ENCODE measurements at regions not wholly inside any gene's neighbourhood (a gene's known extent, or its start where the extent isn't known, plus 50 kb on each side); places are given as distances from the start of the nearest gene placed in this dataset.

DNA sequence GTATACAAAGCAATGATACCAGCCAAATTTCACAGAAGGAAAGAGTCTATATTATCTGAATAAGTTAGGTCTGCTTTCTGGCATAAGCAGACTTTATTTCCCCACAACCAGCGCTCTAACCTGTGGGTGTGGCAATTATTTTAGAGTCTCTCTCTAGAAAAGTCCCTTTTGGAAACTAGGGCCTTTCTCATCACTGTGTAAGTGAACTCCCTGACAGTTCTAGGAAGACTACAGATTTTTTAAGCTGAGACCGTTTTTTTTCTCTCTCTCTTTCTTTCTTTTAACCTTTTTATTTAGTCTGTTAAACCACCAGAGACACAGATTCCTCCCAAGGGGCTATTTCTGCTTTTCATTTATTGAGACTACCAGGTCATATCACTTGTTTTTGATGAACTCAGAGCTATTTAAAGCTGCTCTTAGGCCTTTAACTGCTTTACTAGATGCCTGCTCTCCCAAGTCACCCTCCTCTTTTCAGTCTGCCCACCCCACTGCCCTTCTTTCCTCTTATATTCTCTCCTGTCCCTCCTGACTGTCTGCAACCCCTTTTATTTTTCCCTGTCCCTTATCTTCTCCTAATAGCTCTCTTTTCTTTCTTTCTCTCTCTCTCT, 69.2 kb upstream of the ARHGAP5 start:
- TF ChIP-seq, protein P1, sequence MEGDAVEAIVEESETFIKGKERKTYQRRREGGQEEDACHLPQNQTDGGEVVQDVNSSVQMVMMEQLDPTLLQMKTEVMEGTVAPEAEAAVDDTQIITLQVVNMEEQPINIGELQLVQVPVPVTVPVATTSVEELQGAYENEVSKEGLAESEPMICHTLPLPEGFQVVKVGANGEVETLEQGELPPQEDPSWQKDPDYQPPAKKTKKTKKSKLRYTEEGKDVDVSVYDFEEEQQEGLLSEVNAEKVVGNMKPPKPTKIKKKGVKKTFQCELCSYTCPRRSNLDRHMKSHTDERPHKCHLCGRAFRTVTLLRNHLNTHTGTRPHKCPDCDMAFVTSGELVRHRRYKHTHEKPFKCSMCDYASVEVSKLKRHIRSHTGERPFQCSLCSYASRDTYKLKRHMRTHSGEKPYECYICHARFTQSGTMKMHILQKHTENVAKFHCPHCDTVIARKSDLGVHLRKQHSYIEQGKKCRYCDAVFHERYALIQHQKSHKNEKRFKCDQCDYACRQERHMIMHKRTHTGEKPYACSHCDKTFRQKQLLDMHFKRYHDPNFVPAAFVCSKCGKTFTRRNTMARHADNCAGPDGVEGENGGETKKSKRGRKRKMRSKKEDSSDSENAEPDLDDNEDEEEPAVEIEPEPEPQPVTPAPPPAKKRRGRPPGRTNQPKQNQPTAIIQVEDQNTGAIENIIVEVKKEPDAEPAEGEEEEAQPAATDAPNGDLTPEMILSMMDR (IDR thresholded peaks at IDR 0.05), result no peak
- no peak for TF ChIP-seq POLR2A (IDR thresholded peaks at IDR 0.05)

Measured in heart left ventricle (tissue), 13 donors.